HG03108 (cell line): ENCODE measurements at regions not wholly inside any gene's neighbourhood (a gene's known extent, or its start where the extent isn't known, plus 50 kb on each side); places are given as distances from the start of the nearest gene placed in this dataset.
A peak's percentile ranks its signal among the peaks of the same experiment; 100 is the strongest.
"Not testable (repeated sequence)": the region's sequence is repeated elsewhere in the genome, so short reads cannot be mapped to it uniquely, and the experiment has no call there.

Experiments
- ATAC-seq: cut with Tn5 transposase; IDR thresholded peaks from one replicate; pipeline ENCODE4 v1.9.1; 2021; ENCODE audit warnings: moderate library complexity; ENCODE audit not compliant: unreplicated experiment

DNA sequence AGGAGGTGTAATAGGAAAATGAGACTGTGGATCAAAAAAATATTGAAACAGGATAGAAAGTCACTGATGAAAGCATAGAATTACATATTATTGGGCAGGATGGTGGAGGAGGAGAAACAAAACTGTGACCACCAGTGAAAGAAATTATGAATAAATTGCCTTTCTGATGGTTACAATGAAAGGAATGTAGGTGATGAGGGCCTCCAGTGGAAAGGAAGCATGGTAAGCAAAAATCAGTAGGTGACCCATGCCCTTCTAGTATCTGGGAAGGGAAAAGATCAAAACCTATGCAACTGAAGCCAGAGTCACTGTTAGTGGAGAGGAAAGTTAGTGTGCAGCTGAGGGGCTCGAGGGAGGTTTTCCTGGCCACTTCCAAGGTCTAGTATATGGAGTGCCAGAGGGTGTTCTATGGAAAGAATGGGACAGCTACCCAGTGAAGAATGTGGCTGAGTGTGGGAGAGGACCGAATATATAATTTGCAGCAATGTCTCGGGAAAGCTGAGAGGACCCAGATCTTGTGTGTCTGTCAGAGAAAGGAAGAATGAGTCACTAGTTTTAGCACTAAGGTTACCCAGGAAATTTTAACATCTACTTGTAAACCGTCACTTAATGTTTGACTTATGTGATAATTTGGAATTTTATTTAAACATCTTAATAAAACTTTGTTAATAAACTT, 146.2 kb downstream of the NFKBIZ start:
- ATAC-seq, result no peak

DNA sequence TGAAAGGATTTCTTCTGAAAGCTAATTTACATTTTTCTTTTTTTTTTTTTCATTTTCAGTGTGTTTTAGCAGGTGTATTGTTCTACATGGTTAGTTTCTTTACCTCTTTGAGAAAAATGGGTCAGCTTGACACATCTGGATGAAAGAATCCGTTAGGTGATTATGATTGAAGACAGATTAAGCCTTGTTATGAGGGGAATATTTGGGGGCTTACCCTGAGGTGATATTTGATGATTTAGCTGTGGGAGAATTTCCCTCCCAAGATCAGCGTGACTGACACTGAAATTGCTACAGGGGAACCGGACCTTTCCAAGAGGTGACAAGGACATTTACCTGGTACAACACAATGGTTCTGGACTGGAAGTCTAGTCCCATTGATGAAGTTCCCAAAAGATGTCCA, 147.5 kb downstream of the NFKBIZ start:
- no peak for ATAC-seq

DNA sequence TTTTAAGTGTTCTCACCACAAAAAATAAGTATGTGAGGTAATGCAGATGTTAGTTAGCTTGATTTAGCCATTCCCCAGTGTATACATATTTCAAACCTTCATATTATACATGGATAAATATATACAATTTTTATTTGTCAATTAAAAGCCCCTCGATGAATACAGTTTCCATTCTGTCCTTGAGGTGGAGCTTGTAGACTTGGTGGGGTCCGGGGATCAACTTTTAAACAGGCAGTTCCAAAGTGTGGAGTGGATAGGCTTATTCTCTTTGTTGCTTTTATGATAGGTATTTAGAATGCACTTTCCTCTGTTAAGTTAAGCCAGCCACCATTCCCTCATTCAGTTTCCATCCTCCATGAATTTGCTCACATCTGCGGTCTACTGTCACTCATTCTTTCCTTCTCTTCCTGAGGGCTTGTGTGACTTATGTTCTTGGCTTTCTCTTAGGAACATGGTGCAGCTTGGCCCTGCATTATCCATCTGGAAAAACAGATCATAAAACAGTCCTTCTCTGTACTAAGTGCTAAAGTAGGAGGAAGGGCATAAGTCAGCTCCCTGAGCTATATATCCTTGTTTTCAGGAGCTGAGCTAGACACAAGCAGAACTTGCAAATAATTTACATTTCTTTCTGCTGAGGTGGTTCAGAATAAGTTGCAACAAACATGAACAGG, 149.1 kb downstream of the NFKBIZ start:
- no peak for ATAC-seq

DNA sequence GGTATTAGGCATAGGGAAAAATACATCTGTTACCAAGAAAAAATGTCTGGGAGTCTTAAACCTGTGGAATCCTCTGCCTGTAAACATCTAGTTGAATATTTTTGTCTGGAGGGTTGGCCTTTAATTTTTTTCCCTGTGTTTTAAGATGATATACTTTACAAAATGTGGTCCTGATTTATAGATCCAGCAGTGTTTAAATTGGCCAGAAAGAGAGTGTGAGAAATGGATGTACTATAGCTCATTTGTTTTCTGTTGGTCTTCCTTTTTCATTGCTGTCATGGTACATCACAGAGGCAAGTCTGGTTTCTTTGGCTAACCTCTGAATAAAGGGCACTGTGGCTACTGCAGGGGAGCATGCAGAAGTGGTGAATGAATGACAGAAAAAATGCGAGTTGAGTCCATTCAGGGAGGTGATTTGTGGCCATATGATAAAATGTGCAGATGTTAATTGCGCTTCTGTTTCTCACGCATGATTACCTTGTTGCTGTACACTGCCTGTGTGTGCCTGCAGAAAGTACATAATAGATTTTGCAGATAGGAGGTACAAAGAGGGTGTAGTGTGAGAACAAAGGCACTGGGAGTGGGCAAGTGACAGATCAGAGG, 150.0 kb downstream of the NFKBIZ start:
- no peak for ATAC-seq

DNA sequence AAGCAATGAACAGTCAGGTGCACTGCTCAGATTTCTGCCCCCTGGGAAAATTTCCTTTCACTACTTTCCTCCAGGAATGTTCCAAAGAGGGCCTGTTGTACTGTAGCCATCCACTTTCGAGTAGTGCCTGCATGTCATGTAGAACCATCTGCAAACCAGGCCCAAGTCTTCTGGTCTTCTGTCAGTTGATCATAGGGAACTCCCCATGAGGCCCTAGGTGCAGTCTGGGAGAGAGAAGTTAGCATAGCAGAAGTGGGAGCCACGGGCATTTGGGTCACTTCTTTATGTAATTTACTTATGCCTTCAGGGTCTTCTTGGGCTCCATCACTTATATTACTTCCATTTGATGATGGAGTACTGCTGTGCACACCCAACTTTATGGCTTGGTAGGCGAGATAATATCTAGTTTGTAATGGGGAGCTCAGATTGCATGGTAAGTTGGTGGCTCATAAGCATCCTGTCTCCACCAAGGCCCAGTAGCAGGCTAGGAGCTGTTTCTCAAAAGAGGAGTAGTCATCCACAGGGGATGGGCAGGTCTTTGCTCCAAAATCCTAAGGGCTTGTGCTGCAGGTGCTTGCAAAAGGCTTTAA, 151.4 kb downstream of the NFKBIZ start:
- ATAC-seq, result no peak

DNA sequence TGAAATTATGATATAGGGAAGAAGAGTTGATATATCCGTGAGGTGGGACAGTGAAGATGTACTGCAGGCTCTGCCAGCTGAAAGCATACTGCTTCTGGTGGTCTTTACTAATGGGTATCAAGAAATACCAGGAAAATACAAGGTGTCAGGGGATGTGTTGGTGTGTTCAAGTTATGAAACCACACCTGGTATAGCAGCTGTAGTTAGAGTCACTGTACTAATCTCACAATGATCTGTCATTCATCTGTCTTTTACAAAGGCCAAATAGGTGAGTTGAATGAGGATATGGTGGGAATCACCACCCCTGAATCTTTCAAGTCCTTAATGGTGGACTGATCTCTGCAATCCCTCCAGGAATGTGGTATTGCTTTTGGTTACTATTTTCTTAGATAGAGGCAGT, 152.7 kb downstream of the NFKBIZ start:
- ATAC-seq, result no peak

DNA sequence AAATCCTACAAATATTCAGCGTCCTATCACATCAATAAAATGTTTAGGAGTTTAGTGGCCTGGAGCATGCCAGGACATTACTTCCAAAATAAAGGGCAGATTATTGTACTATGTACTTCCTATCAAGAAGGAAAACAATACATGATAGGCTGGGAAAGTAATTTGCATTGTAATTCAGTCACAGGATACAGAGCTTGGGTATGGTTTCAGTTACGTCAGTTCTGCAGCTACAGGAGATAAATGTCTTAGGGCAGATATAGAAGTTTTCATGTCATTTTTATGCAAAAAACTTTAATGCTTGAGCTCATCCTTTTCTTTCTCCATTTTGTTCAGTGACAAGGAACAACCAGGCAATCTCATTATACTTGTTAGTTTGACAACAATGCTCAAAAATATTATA, 155.2 kb downstream of the NFKBIZ start:
- no peak for ATAC-seq

DNA sequence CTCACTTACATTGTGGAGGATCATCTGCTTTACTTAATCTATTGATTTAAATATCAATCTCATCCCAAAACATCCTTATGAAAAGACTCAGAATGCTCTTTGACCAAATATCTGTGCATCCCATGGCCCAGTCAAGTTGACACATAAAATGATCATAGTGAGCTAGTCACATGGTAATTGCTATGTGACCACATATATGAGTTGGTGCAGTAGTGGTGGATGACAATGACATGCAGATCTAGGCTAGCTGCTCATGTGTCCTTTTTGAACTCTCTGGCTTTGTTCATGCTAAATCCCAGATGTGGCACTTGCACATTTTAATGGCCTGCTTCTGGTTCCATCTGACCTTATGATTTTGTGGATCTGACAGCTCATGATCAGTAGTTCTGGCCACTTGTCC, 156.2 kb downstream of the NFKBIZ start:
- no peak for ATAC-seq

DNA sequence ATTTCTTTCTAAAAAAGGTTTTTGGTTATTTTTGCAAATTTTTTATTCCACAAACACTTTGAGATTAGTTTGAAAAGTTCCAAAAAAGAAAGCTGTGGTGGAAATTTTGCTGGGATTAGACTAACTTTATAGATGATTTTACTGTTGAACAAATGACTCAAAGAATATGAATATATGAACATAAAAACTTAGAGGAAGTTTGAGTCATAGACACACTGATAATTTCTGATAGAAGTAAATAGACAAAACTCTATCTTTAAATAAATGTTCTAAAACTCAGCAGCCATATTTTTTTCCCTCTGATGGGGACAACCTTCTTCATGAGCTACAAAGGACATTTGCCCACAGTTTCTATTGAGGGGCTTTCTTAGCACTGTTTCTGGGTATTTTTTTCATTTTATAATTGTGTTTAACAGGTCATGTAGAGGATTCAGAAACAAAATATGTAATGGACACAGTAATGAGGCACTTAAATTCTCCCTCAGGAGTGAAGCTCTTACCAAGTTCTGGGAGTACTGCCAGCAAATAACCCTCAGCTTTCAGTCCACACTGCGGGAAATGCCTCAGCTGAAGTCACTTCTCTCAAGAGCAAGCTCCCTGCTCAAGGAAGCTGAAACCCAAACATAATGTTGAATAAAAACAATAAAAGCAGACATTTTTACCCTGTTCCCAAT, 157.6 kb downstream of the NFKBIZ start:
- ATAC-seq, result no peak

DNA sequence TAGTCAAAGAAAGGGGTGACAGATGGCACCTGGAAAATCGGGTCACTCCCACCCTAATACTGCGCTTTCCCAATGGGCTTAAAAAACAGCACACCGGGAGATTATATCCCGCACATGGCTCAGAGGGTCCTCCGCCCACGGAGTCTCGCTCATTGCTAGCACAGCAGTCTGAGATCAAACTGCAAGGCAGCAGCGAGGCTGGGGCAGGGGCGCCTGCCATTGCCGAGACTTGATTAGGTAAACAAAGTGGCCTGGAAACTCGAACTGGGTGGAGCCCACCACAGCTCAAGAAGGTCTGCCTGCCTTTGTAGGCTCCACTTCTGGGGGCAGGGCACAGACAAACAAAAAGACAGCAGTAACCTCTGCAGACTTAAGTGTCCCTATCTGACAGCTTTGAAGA, 159.1 kb downstream of the NFKBIZ start:
- not testable (repeated sequence) for ATAC-seq

DNA sequence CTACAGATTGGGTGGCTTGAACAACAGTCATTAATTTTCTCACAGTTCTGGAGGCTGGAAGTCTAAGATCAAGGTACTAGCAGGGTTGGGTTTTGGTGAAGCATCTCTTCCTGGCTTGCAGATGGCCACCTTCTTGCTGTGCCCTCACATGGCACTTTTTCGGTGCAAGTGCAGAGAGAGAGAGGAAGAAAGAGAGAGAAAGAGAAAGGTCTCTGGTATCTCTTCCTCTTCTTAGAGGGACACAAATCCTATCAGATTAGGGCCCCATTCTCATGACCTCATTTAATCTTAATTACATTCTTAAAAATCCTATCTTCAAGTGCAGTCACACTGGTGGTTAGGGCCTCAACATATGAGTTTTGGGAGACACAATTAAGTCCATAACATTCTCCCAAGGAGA, 167.1 kb downstream of the NFKBIZ start:
- ATAC-seq, result no peak

DNA sequence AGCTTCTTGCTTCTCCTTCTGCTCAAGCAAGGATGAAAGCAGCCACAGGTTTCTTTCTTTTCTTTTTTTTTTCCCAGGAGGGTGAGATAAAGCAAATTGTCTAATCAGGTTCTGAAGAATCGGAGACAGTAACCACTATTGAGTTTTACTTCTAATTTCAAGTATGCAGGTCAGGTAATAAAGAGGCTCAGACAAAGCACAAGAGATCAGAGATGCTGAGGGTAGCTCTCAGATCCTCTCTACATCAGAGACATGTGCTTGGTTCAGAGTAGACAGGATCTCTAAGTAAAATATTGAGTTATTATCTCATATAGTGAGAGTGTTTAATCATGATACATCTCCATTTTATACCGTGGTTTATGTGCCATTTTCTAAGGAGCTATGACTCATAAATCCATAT, 168.5 kb downstream of the NFKBIZ start:
- peak; percentile 69 for ATAC-seq

DNA sequence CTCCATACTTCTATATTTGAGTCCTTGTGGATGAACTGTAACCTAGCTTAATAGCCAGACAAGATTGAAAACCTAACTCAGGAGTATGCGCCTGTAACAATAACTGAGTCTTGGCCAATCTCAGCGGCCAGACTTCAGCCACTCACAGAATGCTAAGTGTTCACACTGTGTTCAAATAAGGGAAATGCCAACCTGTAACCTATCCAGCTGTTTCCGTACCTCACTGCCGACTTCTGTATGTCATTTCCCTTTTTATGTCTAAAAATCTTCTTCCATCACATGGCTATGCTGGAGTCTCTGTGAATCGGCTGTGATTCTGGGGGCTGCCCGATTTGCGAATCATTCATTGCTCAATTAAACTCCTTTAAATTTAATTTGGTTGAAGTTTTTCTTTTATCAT, 169.2 kb downstream of the NFKBIZ start:
- ATAC-seq, result no peak

DNA sequence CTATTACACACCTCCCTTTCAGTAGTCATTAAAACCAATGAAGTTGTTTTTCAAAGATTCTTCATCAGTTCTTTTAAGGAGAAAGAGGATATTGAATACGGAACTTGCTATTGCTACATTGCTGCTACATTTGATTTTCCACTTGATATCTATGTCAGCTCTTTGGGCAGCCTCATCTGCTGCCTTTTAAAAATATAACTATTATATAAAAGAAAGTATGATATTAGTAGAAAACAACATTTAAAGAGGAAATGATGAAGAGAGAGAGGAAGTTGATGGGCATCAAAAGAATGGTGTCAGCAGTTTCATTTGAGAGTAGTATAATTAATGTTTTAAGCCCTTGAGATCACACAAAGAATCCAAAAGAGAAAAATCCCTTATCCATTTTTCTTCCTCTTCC, 171.4 kb downstream of the NFKBIZ start:
- ATAC-seq, result no peak

DNA sequence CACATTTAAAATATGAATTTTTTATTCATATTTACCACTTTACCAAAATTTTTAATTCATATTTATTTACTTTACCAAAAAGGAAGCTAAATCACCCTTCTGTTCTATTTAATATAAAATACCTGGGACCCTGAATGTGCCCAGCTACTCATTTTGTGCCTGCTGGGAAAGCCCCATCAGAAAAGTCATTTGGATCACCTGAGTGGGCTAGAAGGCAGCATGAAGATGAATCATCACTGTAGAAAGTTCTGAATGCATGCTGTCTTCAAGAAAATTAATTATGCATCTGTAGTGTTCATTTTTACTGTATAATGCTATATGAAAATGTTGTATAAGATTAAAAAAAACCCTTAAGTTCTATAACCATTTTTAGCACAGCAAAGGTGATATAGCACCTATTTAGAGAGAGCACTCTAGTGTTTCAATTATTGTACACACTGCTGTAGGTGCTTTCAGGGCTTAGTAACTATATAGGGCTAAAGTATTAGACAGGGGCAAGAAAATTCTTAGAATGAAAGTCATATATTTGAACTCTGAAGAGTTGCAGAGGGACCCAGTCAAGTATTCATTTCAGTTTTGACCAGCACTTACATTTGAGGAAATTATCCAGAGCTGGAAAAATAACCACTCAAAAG, 175.1 kb downstream of the NFKBIZ start:
- ATAC-seq, result no peak

DNA sequence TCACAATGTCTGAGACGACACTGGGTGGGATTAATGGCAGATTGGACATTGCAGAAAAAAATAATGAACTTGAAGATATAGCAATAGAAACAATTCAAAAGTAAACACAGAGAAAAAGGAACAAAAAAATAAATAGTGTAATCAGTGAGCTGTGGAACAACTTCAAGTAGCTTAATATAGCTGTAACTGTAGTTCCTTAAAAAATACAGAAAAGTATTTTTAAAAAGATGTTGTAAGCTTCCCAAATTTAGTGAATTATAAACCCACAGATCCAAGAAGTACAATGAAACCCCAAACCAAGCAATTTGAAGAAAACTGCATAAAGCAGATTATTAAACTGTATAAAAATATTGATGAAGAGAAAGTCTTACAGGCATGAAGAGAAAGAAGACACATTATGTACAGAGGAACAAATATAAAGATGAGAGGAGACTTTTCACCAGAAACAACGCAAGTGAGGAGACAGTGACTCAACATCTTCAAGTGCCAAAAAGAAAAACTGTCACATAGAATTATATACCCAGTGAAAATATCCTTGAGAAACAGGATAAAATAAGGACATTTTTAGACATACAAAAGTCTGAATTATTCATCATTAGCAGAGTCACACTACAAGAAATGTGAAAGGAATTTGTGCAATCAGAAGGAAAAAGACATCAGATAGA, 176.4 kb downstream of the NFKBIZ start:
- ATAC-seq, result no peak

DNA sequence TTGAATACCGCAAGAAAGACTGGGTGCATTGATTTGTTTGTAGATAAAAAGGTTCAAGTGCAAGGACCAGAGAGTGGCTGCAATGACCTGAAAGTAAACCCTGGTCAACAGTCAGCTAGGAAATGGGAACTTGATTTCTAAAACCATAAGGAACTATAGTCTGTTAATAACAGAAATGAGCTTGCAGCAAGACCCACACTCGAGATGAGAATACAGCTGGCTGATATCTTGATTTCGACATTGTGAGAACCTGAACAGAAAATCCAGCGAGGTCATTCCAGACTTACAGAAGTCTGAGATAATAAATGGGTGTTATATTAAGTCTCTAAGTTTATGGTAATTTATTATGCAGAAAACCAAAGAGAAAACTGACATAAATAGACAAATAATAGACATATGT, 177.3 kb downstream of the NFKBIZ start:
- no peak for ATAC-seq

DNA sequence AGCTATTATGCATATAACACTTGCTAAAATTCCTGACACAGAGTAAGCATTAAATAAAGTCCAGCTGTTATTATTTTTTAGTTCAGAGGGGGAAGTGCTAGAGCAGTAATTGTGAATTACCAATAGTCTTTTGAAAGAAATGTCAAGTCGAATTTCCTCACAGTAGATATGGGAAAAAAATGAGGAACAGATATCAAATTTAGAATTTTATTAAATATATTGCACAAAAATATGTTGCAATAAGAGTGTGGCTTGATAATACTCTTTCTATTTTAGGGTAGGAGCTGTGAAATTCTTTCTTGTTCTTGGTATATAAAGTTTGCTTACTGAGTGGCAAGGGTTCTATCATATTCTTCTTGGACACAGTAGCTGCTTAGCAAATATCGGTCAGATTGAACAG, 181.3 kb downstream of the NFKBIZ start:
- ATAC-seq, result no peak

DNA sequence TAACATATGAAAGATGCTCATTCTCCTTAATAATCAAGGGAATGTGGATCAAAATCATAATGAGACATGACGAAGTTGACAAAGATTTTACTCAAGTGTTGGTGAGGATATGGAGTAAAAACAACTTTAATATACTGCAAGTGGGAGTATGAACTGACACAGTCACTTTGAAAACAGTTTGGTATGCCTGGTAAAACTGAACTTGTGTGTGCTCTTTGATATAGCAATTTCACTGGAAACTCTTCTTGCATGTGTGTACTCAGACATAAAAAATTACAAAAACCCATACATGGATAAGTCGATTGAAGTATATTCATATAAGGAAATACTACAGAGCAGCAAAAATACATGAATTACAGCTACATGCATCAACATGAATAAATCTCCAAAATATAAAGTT, 182.5 kb downstream of the NFKBIZ start:
- ATAC-seq, result no peak

DNA sequence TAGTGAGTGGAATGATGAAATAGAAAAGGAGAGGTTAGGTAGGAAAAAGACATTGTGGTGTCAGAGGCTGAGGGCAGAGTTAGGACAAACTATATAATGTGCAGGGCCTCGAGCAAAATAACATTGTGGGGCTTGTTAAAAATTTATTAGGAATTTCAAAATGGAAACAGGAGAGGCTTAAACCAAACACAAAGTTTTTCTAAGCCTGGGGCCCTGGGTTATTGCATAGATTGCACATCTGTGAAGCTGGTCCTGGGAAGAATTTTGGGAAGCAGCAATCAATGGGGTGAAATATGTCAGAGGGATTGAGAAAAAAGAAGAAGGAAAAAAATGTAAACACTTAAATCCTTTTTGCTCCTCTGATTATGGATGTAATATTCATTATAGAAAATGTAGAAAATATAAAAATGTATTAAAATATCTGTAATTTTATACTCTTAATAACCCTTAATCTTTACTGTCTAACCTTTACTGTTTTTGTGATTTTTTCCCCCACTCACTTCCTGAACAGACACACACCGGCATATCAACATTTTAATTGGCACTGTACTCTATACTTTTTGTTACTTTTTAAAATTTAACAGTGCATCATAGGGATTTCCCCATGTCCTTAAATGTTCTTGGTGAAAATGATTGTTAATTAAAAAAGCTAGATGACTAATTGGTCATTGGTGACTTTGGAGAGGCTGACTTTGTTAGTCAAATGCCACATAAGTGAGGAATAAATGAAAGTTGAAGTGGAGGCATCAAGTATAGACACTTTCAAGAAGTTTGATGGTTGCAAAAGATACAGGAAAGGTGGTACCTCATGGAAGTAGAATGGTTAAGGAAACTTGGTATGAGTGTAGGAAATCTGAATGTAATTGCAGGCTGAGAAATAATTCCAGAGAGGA, 183.4 kb downstream of the NFKBIZ start:
- ATAC-seq, result no peak
